PFSK-1 (cell line): ENCODE measurements at regions not wholly inside any gene's neighbourhood (a gene's known extent, or its start where the extent isn't known, plus 50 kb on each side); places are given as distances from the start of the nearest gene placed in this dataset.

Experiments used
- FOXP2 ChIP-seq: optimal IDR thresholded peaks from 2 replicates; pipeline ENCODE3; 2011; ENCODE audit warnings: borderline replicate concordance, control low read depth, inconsistent platforms; ENCODE audit not compliant: insufficient read depth; ENCODE audit errors: extremely low read length, extremely low read depth
- POLR2AphosphoS5 ChIP-seq: IDR thresholded peaks from 2 replicates; pipeline ENCODE4 v1.6.1; 2012; ENCODE audit warnings: low read depth, mild to moderate bottlenecking, control low read depth, low read length, moderate library complexity
- REST ChIP-seq, 2 experiments: IDR thresholded peaks; 2 replicates each; pipeline versions ENCODE4 v1.6.1 to v1.8.0; 2011 to 2012; ENCODE audit warnings: low read depth in 2 of 2, low read length in 2 of 2, control low read depth in 1 of 2, inconsistent platforms in 1 of 2, mild to moderate bottlenecking in 1 of 2, moderate library complexity in 1 of 2; ENCODE audit not compliant: insufficient read depth in 1 of 2

GRCh38 chr11:80844110-80844819 is 1403.4 kb upstream of the TENM4 start:
- TF ChIP-seq REST (IDR thresholded peaks at IDR 0.05; ENCODE audit: insufficient read depth in 1 of 2, low read depth in 2 of 2, low read length in 2 of 2) (no peak), FOXP2 (no peak), POLR2AphosphoS5 (no peak)
